ENCODE measurements at regions not wholly inside any gene's neighbourhood (a gene's known extent, or its start where the extent isn't known, plus 50 kb on each side); places are given as distances from the start of the nearest gene placed in this dataset.

DNA sequence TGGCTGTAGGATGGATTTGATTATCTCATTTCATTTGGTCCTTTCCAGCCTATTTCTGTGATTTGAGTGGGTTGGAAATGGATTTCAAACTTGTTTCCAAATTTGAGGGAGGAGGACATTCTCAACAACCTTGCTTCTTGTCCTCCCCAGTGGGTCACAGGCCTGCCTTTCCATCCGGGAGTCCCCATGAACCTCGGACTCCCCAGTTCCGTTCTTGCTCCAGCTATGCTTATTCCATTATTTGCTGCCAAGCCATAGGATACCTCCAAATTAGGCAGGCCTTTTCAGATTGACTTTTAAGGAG is 97.8 kb downstream of the DUSP10 start:
- TF ChIP-seq POLR2A (IDR thresholded peaks at IDR 0.05) (no peak), EP300 (IDR thresholded peaks at IDR 0.05) (no peak)
- TF ChIP-seq, protein P1, sequence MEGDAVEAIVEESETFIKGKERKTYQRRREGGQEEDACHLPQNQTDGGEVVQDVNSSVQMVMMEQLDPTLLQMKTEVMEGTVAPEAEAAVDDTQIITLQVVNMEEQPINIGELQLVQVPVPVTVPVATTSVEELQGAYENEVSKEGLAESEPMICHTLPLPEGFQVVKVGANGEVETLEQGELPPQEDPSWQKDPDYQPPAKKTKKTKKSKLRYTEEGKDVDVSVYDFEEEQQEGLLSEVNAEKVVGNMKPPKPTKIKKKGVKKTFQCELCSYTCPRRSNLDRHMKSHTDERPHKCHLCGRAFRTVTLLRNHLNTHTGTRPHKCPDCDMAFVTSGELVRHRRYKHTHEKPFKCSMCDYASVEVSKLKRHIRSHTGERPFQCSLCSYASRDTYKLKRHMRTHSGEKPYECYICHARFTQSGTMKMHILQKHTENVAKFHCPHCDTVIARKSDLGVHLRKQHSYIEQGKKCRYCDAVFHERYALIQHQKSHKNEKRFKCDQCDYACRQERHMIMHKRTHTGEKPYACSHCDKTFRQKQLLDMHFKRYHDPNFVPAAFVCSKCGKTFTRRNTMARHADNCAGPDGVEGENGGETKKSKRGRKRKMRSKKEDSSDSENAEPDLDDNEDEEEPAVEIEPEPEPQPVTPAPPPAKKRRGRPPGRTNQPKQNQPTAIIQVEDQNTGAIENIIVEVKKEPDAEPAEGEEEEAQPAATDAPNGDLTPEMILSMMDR (IDR thresholded peaks at IDR 0.05), result no peak
